Subcutaneous abdominal adipose tissue (tissue), 5 donors: ENCODE measurements at regions not wholly inside any gene's neighbourhood (a gene's known extent, or its start where the extent isn't known, plus 50 kb on each side); places are given as distances from the start of the nearest gene placed in this dataset.

ENCODE experiments used
- H3K27ac ChIP-seq: one replicate; pipeline ENCODE4 v1.7.0; 2013; ENCODE audit warnings: low read depth, mild to moderate bottlenecking, inconsistent platforms, low read length, moderate library complexity
- H3K27me3 ChIP-seq, 5 donors: one replicate each; pipeline ENCODE4 v1.7.0; 2013; ENCODE audit warnings: low read length in 5 of 5, inconsistent platforms in 1 of 5; ENCODE audit not compliant: control insufficient read depth in 5 of 5, insufficient read depth in 4 of 5
- H3K36me3 ChIP-seq, 5 donors: one replicate each; pipeline ENCODE4 v1.7.0; 2013; ENCODE audit warnings: low read length in 5 of 5; ENCODE audit not compliant: control insufficient read depth in 5 of 5, insufficient read depth in 5 of 5
- H3K4me1 ChIP-seq, 5 donors: one replicate each; pipeline ENCODE4 v1.7.0; 2013; ENCODE audit warnings: low read length in 5 of 5, mild to moderate bottlenecking in 3 of 5, moderate library complexity in 1 of 5; ENCODE audit not compliant: control insufficient read depth in 5 of 5, insufficient read depth in 5 of 5
- H3K4me3 ChIP-seq, 5 donors: one replicate each; pipeline ENCODE4 v1.7.0; 2013; ENCODE audit warnings: low read length in 5 of 5, low read depth in 1 of 5
- H3K9ac ChIP-seq, 5 donors: one replicate each; pipeline ENCODE4 v1.7.0; 2013; ENCODE audit warnings: low read length in 5 of 5, mild to moderate bottlenecking in 4 of 5, moderate library complexity in 3 of 5
- H3K9me3 ChIP-seq, 5 donors: one replicate each; pipeline ENCODE4 v1.7.0; 2013; ENCODE audit warnings: low read length in 5 of 5; ENCODE audit not compliant: control insufficient read depth in 5 of 5
- donor health status: healthy.
- donor health status: healthy.
- donor health status: healthy.
- donor health status: healthy.
- donor health status: healthy.

- no peaks in the 10 kb centered on the region for H3K4me1 ChIP-seq
- H3K27me3 ChIP-seq = peaks cover 5 to 18% (median 8%) of the 10 kb centered on the region in 5 donors
- H3K9ac ChIP-seq = no peak overlapping the region
- peaks cover 0 to 6% (median 0%) of the 10 kb centered on the region in 5 donors for H3K9me3 ChIP-seq
- no peak overlapping the region for H3K4me3 ChIP-seq
- no peaks in the 10 kb centered on the region for H3K36me3 ChIP-seq
- no peak overlapping the region for H3K27ac ChIP-seq
Measured at GRCh38 chr14:101237252-101237616, 324.1 kb upstream of the DIO3 start.

- Histone ChIP-seq H3K9me3 (peaks cover 0 to 6% (median 0%) of the 10 kb centered on the region in 5 donors), H3K4me3 (no peak overlapping the region), H3K27me3 (peaks cover 5 to 18% (median 8%) of the 10 kb centered on the region in 5 donors), H3K27ac (no peak overlapping the region), H3K4me1 (no peaks in the 10 kb centered on the region), H3K9ac (no peak overlapping the region), H3K36me3 (no peaks in the 10 kb centered on the region)
Measured at GRCh38 chr14:101239065-101239464, 322.2 kb upstream of the DIO3 start.

GRCh38 chr14:101241147-101241546 is 320.1 kb upstream of the DIO3 start:
- H3K27ac ChIP-seq = no peak overlapping the region

GRCh38 chr14:101241807-101242278 is 319.5 kb upstream of the DIO3 start:
- Histone ChIP-seq H3K4me1 (no peaks in the 10 kb centered on the region), H3K9me3 (peaks cover 0 to 6% (median 0%) of the 10 kb centered on the region in 5 donors), H3K36me3 (no peaks in the 10 kb centered on the region), H3K27ac (no peak overlapping the region), H3K4me3 (no peak overlapping the region), H3K9ac (no peak overlapping the region), H3K27me3 (peaks cover 0 to 15% (median 2%) of the 10 kb centered on the region in 5 donors)

More at GRCh38 chr14:101241147-101241546, 320.1 kb upstream of the DIO3 start:
- peaks cover 0 to 6% (median 0%) of the 10 kb centered on the region in 5 donors for H3K9me3 ChIP-seq
- H3K9ac ChIP-seq = no peak overlapping the region
- no peaks in the 10 kb centered on the region for H3K36me3 ChIP-seq
- H3K27me3 ChIP-seq = peaks cover 0 to 18% (median 3%) of the 10 kb centered on the region in 5 donors
- H3K4me3 ChIP-seq = no peak overlapping the region
- H3K4me1 ChIP-seq = no peaks in the 10 kb centered on the region

GRCh38 chr14:101242442-101243385 is 318.6 kb upstream of the DIO3 start:
- Histone ChIP-seq H3K9me3 (peaks cover 0 to 6% (median 0%) of the 10 kb centered on the region in 5 donors), H3K9ac (no peak overlapping the region), H3K27me3 (peaks cover 0 to 13% (median 2%) of the 10 kb centered on the region in 5 donors), H3K4me3 (no peak overlapping the region), H3K36me3 (no peaks in the 10 kb centered on the region), H3K27ac (no peak overlapping the region), H3K4me1 (no peaks in the 10 kb centered on the region)

GRCh38 chr14:101243587-101244338 is 317.5 kb upstream of the DIO3 start:
- Histone ChIP-seq H3K27me3 (peaks cover 0 to 10% (median 2%) of the 10 kb centered on the region in 5 donors), H3K36me3 (no peaks in the 10 kb centered on the region), H3K4me1 (no peaks in the 10 kb centered on the region), H3K9me3 (peaks cover 0 to 6% (median 0%) of the 10 kb centered on the region in 5 donors), H3K4me3 (no peak overlapping the region), H3K27ac (no peak overlapping the region), H3K9ac (no peak overlapping the region)

- no peaks in the 10 kb centered on the region for H3K4me1 ChIP-seq
- H3K9me3 ChIP-seq = peaks cover 0 to 2% (median 0%) of the 10 kb centered on the region in 5 donors
- no peak overlapping the region for H3K9ac ChIP-seq
- peaks cover 0 to 9% (median 0%) of the 10 kb centered on the region in 5 donors for H3K27me3 ChIP-seq
- H3K36me3 ChIP-seq = no peaks in the 10 kb centered on the region
- no peak overlapping the region for H3K4me3 ChIP-seq
- H3K27ac ChIP-seq = no peak overlapping the region
Measured at GRCh38 chr14:101246894-101247841, 314.1 kb upstream of the DIO3 start.

- no peaks in the 10 kb centered on the region for H3K36me3 ChIP-seq
- no peak overlapping the region for H3K27ac ChIP-seq
- no peak overlapping the region for H3K9ac ChIP-seq
- peaks cover 0 to 9% (median 0%) of the 10 kb centered on the region in 5 donors for H3K27me3 ChIP-seq
- no peak overlapping the region for H3K4me3 ChIP-seq
- H3K9me3 ChIP-seq = peaks cover 0 to 2% (median 0%) of the 10 kb centered on the region in 5 donors
- no peaks in the 10 kb centered on the region for H3K4me1 ChIP-seq
Measured at GRCh38 chr14:101247842-101248725, 313.2 kb upstream of the DIO3 start.
